ENCODE measurements at regions not wholly inside any gene's neighbourhood (a gene's known extent, or its start where the extent isn't known, plus 50 kb on each side); places are given as distances from the start of the nearest gene placed in this dataset.

GRCh38 chr15:96916750-96917149 is 586.2 kb downstream of the NR2F2 start:
- Histone ChIP-seq H3K36me3 (no peaks in the 10 kb centered on the region), H3K9me3 (peaks cover 0 to 16% (median 14%) of the 10 kb centered on the region in 3 donors), H3K27ac (no peak overlapping the region), H3K4me3 (no peak overlapping the region), H3K27me3 (no peaks in the 10 kb centered on the region), H3K4me1 (no peaks in the 10 kb centered on the region)
- no peak for DNase-seq
- intact Hi-C loops (cut with DNase I; ENCODE audit: low total_unique reads), result no loop called here
- no peak for TF ChIP-seq CTCF (IDR thresholded peaks at IDR 0.05)

DNA sequence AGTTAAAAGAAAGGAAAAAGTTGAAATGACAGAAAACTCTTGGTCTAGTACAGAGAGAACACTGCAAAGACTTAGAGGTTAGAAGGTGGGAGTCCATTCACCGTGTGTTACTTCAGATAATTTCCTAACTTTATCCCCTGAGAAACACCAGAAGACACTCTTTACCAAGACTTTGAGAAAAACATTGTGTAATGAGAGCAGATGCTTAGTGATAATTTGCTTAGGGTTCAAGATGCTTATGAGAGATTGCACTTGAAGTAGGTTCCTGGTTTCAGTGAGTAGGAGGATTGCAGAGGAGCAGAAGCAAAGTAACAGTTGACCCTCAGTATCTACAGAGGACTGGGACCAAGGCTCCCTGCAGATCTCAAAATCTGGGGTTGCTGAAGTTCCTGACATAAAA is 594.1 kb downstream of the NR2F2 start:
- intact Hi-C loops (cut with DNase I; ENCODE audit: low total_unique reads), result no loop called here
- TF ChIP-seq CTCF (IDR thresholded peaks at IDR 0.05), result no peak
- Histone ChIP-seq H3K4me3 (no peak overlapping the region), H3K9me3 (no peaks in the 10 kb centered on the region), H3K36me3 (no peaks in the 10 kb centered on the region), H3K4me1 (no peaks in the 10 kb centered on the region), H3K27ac (no peak overlapping the region), H3K27me3 (no peaks in the 10 kb centered on the region)
- DNase-seq, result no peak

DNA sequence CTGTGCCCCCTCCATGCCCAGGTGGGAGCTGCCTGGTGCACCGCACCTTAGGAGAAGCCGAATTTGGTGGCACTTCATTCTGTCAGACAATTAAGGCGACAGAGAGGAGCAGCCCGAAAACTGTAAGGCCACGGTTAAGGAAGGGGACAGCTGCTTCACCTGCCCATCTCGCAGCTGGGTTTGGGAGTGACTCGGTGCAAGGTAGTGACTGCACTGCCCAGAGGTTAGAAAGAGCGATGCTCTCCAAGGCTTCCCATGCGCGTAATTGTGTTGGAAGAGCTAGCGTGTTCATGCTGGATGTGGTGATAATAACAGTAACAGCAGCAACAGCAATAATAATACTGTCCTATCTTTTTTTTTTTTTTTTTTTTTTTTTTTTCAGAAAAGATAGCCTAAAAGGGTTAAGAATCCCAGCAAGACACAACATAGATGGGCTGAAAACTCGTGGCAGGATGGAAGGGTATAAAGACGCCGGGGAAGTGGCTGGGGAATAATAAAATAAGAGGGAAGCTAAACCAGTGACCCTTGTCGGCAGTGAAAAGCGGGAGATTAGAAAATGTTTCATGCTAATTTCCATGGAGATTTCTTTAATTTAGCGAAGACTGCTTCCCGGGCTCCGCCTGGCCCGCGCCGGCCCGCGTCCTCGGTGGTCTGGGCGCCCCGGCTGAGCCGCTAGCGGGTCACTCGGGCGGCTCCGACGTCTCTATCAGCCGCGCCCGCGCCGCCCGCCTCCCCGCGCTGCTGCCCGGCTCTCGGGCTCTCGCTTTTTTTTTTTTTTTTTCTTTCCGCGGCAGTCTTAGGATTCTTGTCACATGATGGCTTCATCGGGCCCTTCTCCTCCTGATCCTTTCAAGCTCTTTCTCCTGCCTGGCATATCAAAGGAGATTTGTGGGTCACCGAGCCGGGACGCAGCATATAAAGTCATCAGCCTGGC is 617.1 kb downstream of the NR2F2 start:
- TF ChIP-seq CTCF (IDR thresholded peaks at IDR 0.05), result no peak
- intact Hi-C loops (cut with DNase I; ENCODE audit: low total_unique reads), result no loop called here
- H3K27ac ChIP-seq, result no peak overlapping the region
- H3K4me1 ChIP-seq, result peaks cover 0 to 4% (median 0%) of the 10 kb centered on the region in 4 donors
- peaks cover 0 to 7% of the 10 kb centered on the region in 2 donors for H3K27me3 ChIP-seq
- H3K9me3 ChIP-seq, result no peaks in the 10 kb centered on the region
- no peaks in the 10 kb centered on the region for H3K36me3 ChIP-seq
- H3K4me3 ChIP-seq, result peak overlapping the region in 1 of 2 donors; percentile 23
- DNase-seq, result no peak

DNA sequence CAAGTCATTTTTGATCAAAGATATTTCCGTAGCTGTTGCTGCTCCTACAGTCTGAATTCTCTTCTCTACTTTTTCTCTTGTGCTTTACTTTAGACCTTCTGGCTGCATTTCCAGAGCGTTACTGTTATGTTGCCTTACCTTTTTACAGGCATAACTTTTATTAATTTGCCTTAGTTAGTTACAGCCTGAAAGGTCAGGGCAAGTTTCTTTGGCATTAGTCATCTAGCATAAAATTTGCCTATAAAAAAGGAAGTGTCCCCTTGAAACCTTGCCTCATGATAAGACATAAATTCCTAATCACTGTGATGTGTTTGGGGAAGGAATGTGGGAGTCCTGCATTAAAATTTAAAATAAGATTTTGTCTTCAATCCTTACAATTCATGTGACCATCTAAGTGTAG is 618.5 kb downstream of the NR2F2 start:
- no peaks in the 10 kb centered on the region for H3K36me3 ChIP-seq
- intact Hi-C loops (cut with DNase I; ENCODE audit: low total_unique reads), result no loop called here
- H3K27me3 ChIP-seq, result peaks cover 0 to 7% of the 10 kb centered on the region in 2 donors
- no peak for TF ChIP-seq CTCF (IDR thresholded peaks at IDR 0.05)
- no peak for DNase-seq
- H3K4me1 ChIP-seq, result peaks cover 0 to 4% (median 0%) of the 10 kb centered on the region in 4 donors
- no peak overlapping the region for H3K4me3 ChIP-seq
- no peak overlapping the region for H3K27ac ChIP-seq
- no peaks in the 10 kb centered on the region for H3K9me3 ChIP-seq

DNA sequence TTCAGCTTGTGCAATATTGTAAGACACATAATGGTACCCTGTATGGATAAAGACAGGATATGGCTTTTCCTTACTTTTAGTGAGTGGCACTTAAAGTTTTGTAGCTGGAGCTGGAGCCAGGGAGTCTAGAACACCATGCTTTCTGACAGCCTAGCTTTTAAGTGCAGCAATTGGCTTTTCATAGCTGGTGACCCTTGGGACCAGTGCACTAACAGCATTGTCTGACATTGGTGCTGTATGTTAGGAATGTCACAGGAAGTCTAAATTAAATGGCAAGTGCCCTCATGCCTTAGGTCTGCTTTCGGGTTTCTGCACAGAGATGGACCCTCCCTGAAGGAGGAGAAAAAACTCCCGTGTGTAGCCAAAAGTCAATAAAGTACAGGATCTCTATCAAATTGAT is 628.2 kb downstream of the NR2F2 start:
- TF ChIP-seq CTCF (IDR thresholded peaks at IDR 0.05), result no peak
- no peaks in the 10 kb centered on the region for H3K9me3 ChIP-seq
- H3K4me3 ChIP-seq, result no peak overlapping the region
- DNase-seq, result no peak
- no peak overlapping the region for H3K27ac ChIP-seq
- no peaks in the 10 kb centered on the region for H3K36me3 ChIP-seq
- intact Hi-C loops (cut with DNase I; ENCODE audit: low total_unique reads), result no loop called here
- peaks cover 0 to 3% of the 10 kb centered on the region in 2 donors for H3K27me3 ChIP-seq
- H3K4me1 ChIP-seq, result no peaks in the 10 kb centered on the region

Data from tibial artery (tissue), 4 donors.